ENCODE measurements at regions not wholly inside any gene's neighbourhood (a gene's known extent, or its start where the extent isn't known, plus 50 kb on each side); places are given as distances from the start of the nearest gene placed in this dataset.
"Not testable (repeated sequence)": the region's sequence is repeated elsewhere in the genome, so short reads cannot be mapped to it uniquely, and the experiment has no call there.

DNA sequence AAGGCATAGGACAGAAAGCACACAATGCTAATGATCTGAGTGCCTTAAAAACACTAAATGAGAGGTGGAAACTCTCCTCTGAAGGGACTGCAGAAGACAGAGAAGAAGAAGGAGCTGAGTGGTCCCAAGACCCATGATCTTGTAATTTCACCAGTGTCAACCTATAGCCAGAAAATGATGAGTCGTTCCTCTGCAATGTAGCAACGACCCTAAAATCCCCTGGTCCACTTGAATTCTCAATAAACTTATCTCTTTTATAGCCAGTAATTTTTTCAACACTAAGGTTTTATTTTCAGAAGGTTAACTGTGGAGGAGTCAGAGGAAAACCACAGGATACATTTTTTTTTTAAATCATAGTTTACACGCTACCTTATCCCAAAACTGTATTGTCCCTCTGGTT lies 490.6 kb upstream of the MARCKS start:
- Histone ChIP-seq H3K27me3 (no peaks in the 10 kb centered on the region), H3K9me3 (no peaks in the 10 kb centered on the region), H3K27ac (no peak overlapping the region), H3K4me3 (no peak overlapping the region), H3K36me3 (no peaks in the 10 kb centered on the region), H3K4me1 (no peaks in the 10 kb centered on the region)
- intact Hi-C loops (cut with DNase I), result no loop called here
- TF ChIP-seq, protein P1, sequence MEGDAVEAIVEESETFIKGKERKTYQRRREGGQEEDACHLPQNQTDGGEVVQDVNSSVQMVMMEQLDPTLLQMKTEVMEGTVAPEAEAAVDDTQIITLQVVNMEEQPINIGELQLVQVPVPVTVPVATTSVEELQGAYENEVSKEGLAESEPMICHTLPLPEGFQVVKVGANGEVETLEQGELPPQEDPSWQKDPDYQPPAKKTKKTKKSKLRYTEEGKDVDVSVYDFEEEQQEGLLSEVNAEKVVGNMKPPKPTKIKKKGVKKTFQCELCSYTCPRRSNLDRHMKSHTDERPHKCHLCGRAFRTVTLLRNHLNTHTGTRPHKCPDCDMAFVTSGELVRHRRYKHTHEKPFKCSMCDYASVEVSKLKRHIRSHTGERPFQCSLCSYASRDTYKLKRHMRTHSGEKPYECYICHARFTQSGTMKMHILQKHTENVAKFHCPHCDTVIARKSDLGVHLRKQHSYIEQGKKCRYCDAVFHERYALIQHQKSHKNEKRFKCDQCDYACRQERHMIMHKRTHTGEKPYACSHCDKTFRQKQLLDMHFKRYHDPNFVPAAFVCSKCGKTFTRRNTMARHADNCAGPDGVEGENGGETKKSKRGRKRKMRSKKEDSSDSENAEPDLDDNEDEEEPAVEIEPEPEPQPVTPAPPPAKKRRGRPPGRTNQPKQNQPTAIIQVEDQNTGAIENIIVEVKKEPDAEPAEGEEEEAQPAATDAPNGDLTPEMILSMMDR (IDR thresholded peaks at IDR 0.05), result no peak
- no peak for TF ChIP-seq POLR2A (IDR thresholded peaks at IDR 0.05)
- 65 to 85% methylated on average over 3 of the region's 3 CpGs for WGBS, 2 donors
- no peak for DNase-seq

GRCh38 chr6:113370508-113371502 lies 486.3 kb upstream of the MARCKS start:
- intact Hi-C loops (cut with DNase I), result no loop called here
- WGBS, 2 donors, result 93% methylated on average over 5 of the region's 5 CpGs
- H3K4me1 ChIP-seq, result no peaks in the 10 kb centered on the region
- H3K4me3 ChIP-seq, result no peak overlapping the region
- no peaks in the 10 kb centered on the region for H3K36me3 ChIP-seq
- no peak for DNase-seq
- no peak overlapping the region for H3K27ac ChIP-seq
- no peaks in the 10 kb centered on the region for H3K27me3 ChIP-seq
- H3K9me3 ChIP-seq, result no peaks in the 10 kb centered on the region
- no peak for TF ChIP-seq POLR2A (IDR thresholded peaks at IDR 0.05)
- TF ChIP-seq, protein P1 (IDR thresholded peaks at IDR 0.05), result no peak

DNA sequence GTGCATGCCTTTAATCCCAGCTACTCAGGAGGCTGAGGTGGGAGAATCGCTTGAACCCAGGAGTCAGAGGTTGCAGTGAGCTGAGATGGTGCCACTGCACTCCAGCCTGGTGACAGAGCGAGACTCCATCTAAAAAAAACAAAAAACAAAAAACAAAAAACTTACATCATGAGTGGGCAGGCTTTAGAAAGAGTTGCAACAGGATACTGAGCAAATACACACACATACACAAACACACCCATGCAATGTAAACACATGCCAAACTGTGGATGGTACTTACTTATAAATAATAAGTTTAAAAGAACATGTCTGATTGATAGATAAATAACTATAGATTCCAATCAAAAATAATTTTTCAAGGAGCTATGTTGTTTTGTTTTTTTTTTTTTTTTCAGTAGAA lies 481.7 kb upstream of the MARCKS start:
- 69 to 100% methylated on average over 2 of the region's 2 CpGs for WGBS, 2 donors
- intact Hi-C loops (cut with DNase I); H3K4me1 ChIP-seq; H3K9me3 ChIP-seq; H3K4me3 ChIP-seq; DNase-seq; H3K27me3 ChIP-seq; H3K27ac ChIP-seq; H3K36me3 ChIP-seq: not testable (repeated sequence)

DNA sequence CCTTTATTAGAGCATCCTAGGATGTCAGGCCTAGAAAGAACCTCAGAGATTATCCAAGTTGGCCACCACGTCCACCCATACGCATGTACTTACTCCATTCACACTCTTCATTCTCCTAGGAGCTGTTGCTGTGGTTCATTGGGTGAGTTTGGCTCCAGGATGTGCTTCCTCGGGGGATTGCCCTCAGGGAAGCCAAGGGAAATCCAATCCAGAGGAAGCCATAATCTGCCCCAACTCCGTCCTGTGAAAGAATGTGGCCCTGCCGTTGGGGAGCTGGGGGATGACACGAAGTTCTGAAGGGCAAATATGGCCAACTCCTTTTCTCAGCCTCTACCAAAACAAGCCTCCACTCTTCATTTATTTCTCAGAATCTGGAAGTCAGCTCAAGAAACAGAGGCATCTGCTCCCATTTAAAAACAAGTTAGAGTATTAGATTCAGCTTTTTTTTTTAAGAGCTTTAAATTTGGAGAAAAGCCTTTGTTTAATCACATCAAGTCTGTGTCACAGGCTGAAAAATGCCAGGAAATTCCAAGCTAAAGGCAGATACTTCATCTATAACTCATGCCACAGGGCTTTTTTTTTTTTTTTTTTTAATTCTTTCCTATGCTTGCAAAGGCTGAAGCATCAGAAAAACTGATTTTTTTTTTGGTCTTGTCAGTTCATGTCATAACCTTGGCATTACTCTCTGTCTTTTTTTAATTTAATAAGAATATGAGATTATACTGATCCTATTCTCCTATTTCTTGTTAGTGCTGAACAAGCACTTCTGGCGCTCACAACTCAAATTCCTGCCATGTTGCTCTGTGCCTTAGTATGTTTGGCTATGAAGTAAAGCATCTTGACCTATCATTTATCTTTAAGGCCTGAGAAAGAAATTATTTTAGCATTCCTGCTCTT lies 480.9 kb upstream of the MARCKS start:
- no peak for DNase-seq
- intact Hi-C loops (cut with DNase I), result no loop called here
- Histone ChIP-seq H3K4me1 (peaks cover 0 to 8% (median 0%) of the 10 kb centered on the region in 3 donors), H3K27ac (peak overlapping the region in 1 of 4 donors; percentile 5), H3K9me3 (no peaks in the 10 kb centered on the region), H3K36me3 (no peaks in the 10 kb centered on the region), H3K4me3 (no peak overlapping the region), H3K27me3 (no peaks in the 10 kb centered on the region)
- 27 to 56% methylated on average over 5 to 7 of the region's 7 CpGs for WGBS, 2 donors
- TF ChIP-seq, protein P1 (IDR thresholded peaks at IDR 0.05), result no peak
- no peak for TF ChIP-seq POLR2A (IDR thresholded peaks at IDR 0.05)

GRCh38 chr6:113376847-113377165 lies 480.3 kb upstream of the MARCKS start:
- 30 to 43% methylated on average over 1 of the region's 1 CpG for WGBS, 2 donors
- no peaks in the 10 kb centered on the region for H3K27me3 ChIP-seq
- no peak overlapping the region for H3K4me3 ChIP-seq
- no peaks in the 10 kb centered on the region for H3K36me3 ChIP-seq
- no peak for TF ChIP-seq POLR2A (IDR thresholded peaks at IDR 0.05)
- TF ChIP-seq, protein P1 (IDR thresholded peaks at IDR 0.05), result no peak
- no peaks in the 10 kb centered on the region for H3K9me3 ChIP-seq
- no peak for DNase-seq
- no peak overlapping the region for H3K27ac ChIP-seq
- peaks cover 0 to 10% (median 0%) of the 10 kb centered on the region in 3 donors for H3K4me1 ChIP-seq
- intact Hi-C loops (cut with DNase I), result no loop called here

All from esophagus squamous epithelium (tissue), 5 donors.